GM08714 (cell line): ENCODE measurements at regions not wholly inside any gene's neighbourhood (a gene's known extent, or its start where the extent isn't known, plus 50 kb on each side); places are given as distances from the start of the nearest gene placed in this dataset.

Source experiments
- H3K4me3 ChIP-seq: fragments of 200-500 bp; sonication (Bioruptor generic); 2 replicates; pipeline ENCODE4 v1.5.1; 2014; ENCODE audit warnings: mild to moderate bottlenecking, low read length, inconsistent platforms
- ZNF274 ChIP-seq: IDR thresholded peaks from 2 replicates; pipeline ENCODE4 v1.6.1; 2012; ENCODE audit warnings: mild to moderate bottlenecking, low read depth, low read length

DNA sequence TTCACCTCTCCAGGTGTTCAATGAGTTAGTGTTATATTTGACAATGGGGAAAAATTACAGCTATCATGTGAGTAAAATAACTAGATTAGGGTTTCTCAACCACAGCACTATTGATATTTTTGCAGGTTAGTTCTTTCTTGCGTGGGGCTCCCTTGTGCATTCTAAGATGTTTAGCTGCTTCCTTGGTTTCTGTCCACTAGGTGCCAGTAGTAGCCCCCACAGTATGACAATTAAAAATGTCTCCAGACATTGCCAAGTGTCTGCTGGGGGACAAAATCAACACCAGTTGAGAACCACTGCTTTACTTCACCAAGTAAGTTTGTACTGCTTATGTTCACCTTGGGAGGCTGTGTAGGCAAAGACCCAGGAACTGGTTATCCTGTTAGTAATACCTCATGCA lies 618.7 kb downstream of the EDEM1 start:
- no peak overlapping the region for H3K4me3 ChIP-seq
- no peak for TF ChIP-seq ZNF274

DNA sequence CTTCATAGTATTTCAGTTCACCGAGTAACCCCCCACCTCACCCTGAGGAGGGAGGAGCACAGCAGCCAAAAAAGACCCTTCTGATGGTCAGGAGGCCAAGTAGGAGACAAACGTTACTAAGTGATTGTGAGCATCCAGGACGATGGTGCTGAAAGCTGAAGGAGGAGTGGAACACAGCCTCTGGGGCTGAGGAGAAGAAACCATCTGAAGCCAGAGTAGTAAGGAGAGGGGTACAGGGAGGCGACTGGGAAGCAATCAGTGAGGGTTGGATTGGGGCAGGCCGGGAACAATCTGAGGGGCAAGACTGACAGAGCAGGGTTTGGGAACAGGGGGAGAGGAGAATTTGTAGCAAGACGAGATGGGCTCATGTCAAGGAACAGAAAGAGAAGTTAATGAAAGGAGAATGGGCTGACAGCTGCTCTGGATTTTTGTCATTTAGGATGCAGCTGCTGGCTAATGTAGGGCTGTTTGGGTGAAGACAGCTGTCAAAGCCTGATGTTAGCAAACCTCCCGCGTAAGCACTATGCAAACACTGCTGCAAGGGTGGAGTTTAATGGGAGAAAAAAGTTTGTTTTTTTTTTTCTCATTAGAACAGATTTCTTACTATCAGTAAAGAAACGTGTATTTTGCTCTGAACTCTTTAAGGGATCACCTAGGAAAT lies 622.2 kb downstream of the EDEM1 start:
- H3K4me3 ChIP-seq: no peak overlapping the region
- TF ChIP-seq ZNF274: no peak

DNA sequence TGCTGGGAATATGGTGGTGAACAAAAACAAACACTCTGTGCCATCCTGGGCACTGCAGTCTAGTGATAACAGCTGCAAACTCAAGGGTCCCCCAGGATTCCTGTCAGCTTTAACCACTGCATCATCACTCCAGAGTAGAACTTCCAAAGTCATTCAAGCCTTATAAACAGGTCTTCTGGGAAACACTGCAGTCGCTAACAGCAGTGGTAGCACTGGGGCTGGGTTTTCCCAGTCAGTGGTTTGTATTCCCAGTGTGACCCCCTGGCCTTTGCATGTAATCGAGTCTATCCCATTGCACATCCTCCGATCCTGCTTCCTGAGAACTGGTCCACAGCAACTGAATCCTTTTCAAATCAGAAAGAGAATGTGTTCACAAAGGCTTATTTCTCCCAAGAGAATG lies 623.5 kb downstream of the EDEM1 start:
- TF ChIP-seq ZNF274: no peak
- H3K4me3 ChIP-seq: no peak overlapping the region

DNA sequence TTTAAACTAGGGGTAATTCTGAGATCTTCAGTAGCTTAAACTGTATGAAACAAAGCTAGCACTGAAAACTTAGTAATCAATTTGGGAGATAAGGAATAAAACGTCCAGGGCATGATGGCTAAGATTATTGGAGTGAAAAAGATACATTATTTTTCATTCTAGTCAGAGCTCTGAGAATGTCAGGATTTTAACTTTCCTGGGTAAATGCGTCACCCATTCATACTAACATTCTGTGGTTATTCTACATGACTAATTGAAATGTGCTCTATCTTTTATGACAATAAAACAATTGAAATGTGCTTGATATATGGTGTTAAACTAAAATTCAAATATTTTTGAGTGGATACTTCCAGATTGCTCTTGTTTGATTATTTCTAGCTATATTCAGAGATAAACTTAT lies 626.0 kb downstream of the EDEM1 start:
- no peak overlapping the region for H3K4me3 ChIP-seq
- no peak for TF ChIP-seq ZNF274

DNA sequence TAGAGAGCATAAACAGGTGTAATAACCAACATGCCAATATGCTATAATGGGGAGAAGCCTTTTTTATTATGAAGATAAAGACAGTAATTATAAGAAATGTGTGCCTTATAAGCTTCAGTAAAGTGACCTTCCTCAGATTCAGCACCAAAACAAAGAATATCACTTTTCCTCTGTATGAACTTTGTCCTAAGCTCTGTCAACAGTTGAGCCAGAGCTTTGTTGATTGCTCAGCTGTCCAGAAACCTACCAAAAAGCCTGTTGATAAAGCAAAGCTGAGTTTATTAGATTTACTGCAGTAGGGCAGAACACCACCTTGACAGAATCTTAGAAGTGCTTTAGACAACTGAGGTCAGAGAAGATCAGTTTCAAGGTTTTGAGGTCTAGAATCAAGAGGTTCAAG lies 635.3 kb downstream of the EDEM1 start:
- no peak overlapping the region for H3K4me3 ChIP-seq
- no peak for TF ChIP-seq ZNF274

DNA sequence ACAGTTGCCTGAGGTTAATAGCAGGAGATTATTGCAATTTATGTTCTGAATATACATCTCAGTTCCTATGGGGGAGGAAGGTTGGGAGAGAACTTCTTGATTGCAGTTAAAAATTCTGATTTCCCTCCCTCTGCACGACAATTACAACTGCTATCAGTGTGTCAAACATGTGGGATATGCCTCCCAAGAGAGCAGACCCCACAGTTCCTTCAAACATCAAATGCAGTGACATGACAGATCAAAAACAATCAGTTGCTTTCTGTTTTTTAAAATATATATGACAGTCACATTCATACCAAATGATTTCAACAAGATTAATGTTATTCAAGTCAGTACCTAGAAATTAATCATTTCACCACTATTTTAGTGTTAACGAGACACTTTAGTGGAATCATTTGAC lies 639.0 kb downstream of the EDEM1 start:
- no peak for TF ChIP-seq ZNF274
- no peak overlapping the region for H3K4me3 ChIP-seq

DNA sequence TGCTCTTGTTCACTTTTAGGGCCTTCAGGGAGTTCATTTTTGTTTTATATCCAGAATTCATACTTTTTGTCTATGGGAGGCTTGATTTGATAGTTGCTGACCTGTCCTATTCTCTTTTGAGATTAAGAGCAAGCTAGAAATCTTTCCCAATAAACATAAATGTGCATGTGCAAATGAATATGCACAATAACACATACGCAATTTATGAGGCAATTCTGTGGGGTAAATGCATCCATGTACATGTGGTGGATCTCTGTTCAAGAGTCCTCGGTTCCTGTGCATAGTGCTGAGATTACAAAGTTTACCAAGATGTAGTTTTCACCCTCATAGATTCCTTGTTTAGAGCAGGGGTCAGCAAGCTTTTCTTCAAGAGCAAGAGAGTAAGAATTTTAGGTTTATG lies 640.7 kb downstream of the EDEM1 start:
- no peak overlapping the region for H3K4me3 ChIP-seq
- no peak for TF ChIP-seq ZNF274

DNA sequence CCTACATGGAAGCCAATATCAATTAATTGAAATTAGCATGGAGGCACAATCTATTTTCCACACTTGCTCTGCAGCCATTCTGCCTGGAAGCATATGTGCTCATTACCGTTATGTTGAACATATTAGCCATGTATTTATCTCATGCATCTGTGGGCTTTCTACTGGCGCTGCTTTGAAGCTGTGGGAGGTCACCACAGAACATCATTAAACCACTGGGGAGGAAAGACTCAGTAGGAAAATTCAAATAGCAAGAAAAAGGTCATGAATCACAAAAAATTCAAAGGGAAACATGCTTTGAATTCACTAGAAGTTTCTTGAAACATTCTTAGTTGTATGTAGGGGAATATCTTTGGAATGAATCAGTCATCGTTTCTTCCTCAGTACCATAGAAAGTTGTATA lies 652.5 kb downstream of the EDEM1 start:
- TF ChIP-seq ZNF274: no peak

DNA sequence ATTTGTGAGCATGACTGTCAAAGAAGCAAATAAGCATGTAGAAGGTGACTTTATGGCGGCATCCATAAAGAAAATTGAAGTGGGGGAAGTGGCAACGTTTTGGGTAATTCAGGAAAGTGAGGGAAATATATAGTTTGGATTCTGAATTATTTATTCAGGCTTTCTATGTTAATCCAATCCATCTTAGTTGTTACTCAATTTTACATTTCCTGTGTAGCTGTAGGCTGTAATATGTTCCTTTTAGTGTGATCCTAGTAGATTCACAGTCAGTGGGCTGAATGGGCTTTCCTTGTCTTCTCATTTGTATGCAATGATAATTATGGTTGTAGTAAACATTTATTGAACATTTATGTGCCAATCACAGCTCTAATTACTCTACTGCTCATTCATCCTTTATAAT lies 654.1 kb downstream of the EDEM1 start:
- TF ChIP-seq ZNF274: no peak
- H3K4me3 ChIP-seq: no peak overlapping the region

More for the DNA sequence above, 652.5 kb downstream of the EDEM1 start:
- no peak overlapping the region for H3K4me3 ChIP-seq

DNA sequence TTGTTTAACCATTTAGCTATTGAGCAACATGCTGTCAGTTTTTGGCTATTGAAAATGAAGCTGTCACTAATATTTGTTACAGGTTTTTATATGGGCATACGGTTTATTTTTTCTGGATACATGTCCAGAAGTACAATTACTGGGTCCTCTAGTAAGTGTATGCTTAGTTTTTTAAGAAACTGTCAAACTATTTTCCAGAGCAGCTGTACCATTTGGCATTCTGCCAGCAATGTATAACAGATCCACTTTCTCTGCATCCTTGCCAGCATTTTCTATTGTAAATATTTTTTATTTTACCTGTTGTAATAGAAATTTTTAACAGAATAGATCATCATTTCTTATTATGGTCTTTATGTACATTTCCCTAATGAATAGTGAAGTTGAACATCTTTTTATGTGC lies 658.8 kb downstream of the EDEM1 start:
- TF ChIP-seq ZNF274: no peak
- no peak overlapping the region for H3K4me3 ChIP-seq

DNA sequence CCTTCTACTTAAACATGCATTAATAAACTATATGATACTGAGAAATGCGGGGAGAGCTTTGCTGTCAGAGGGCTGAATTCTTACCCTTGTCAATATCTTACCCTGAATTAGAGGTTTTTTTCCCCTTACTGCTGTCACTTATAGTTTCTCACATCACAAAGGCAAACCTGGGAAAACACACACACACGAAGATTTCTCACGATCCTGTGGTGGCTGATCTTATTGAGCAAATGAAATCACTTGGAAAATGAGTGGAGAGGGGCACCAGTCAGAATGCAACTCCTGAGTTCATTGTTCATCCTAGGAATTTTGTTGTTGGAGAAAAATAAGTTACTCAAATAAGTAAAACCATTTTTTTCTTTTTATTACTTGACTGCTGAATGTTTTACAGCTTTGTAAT lies 673.6 kb downstream of the EDEM1 start:
- H3K4me3 ChIP-seq: no peak overlapping the region
- no peak for TF ChIP-seq ZNF274

DNA sequence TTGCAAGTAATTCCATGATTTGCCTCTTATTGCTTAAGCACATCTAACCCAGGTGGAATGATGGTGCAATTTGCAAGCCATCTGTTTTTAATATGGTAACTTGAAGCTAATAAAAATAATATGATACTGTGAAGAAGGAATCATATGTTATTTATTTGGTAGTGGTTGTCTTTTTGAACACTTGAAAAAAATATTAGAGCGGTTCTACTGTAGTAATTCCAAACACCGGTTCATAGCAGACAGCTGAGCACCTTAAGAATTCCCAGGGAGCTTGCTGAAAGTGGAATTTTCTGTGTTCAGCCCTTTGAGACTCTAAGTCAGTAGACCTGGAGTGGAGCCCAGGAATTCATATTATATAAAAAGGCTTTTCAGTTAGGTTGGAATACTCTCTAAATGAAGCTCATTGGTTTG lies 687.4 kb downstream of the EDEM1 start:
- H3K4me3 ChIP-seq: no peak overlapping the region
- no peak for TF ChIP-seq ZNF274

DNA sequence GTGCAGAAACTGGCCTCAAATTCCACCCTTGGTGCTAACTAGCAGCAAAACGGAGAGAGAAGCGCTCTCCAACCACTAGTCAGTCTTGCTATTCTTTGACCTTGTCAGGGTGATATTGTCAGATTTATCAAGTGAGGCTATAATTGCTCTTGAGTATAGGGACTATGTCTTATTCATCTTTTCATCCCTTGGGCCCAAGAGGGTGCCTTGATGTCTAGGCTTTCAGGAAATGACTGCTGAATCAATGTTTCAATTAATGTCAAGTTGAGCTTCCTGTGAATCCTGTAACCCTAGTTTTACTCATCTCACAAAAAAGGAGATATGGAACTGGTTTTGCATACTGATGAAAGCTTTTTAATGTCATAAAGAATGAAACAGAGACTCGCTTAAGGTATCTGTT lies 701.3 kb downstream of the EDEM1 start:
- H3K4me3 ChIP-seq: no peak overlapping the region
- TF ChIP-seq ZNF274: no peak

DNA sequence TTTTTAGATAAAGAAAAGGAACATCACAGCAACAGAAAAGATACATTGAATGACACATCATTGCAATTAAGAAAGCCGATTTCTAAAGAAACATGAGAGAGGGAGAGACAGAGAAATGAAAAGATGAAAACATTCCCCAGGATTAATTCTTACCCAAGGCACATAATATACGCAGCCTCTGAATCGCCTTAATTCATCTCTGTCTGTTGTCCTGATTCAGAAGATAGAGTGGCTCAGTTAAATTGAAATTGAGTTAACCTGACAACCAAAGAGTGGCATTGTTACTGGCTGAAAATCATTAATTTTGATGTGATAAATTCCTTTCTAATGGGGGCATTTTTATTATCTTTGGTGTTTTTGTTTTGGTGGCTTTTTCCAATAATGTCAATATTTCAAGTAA lies 701.9 kb downstream of the EDEM1 start:
- no peak for TF ChIP-seq ZNF274
- H3K4me3 ChIP-seq: no peak overlapping the region

DNA sequence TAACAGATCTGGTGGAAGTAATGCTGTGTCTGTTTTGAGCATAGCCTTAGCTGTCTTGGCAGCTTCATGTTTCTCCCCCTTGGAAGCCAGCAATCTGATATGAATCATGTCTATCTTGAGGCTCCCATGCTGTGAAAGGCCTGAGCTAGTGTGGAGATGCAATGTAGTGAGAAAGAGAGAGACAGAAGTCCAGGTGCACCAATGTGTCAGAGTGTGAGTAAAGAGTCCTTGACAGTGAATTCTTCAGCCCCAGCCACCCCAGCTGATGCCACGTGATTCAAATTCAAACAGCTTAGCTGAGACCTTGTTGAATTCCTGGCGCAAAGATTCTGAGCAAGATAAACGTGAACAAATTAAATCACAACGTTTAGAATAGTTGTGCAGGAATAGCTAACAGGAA lies 704.2 kb downstream of the EDEM1 start:
- H3K4me3 ChIP-seq: no peak overlapping the region
- no peak for TF ChIP-seq ZNF274

DNA sequence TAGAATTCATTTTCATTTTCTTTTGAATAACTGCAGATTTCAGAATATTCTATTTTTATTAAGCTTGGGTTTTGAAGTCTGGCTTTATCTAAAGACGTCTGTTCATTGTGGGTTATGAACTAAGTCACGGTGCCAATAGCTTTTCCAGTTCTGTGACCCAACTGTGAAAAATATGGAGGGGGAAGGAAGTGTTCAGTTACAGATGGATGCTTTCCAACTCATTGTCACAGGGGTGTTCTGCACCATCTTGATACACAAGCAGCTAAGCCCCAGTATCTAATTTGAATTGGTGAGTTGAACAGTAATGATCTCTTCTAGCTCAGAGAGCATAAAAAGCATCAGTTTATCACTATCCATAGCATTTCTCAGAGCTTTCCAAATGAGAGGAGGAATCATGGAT lies 710.6 kb downstream of the EDEM1 start:
- TF ChIP-seq ZNF274: no peak

More for the DNA sequence above, 710.6 kb downstream of the EDEM1 start:
- no peak overlapping the region for H3K4me3 ChIP-seq
